ENCODE measurements at regions not wholly inside any gene's neighbourhood (a gene's known extent, or its start where the extent isn't known, plus 50 kb on each side); places are given as distances from the start of the nearest gene placed in this dataset.

DNA sequence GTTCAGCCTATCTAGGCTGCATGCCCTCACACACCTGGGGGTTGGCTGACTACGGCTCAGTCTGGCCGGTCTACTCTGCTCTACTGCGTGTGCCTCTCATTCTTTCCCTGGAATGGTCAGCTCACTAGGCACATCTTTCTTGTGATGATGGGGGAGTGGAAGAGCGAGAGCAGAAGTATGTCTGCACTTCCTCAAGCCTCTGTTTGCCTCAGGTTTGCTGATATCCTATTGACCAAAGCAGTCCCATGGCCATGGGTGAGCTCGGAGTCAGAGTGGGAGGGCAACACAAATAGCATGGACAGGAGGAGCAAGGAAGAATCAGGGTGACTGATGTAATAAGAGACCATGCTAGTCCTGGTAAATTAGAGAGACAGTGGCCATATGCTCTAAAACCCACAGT is 167.9 kb upstream of the PRICKLE2 start:
- TF ChIP-seq ZNF274 (IDR thresholded peaks at IDR 0.05; ENCODE audit: low read depth, low read length) = no peak
- no peak for TF ChIP-seq SUZ12 (IDR thresholded peaks at IDR 0.05; ENCODE audit: extremely low read depth, insufficient read depth, insufficient read length)
- no peak for TF ChIP-seq YY1 (IDR thresholded peaks at IDR 0.05; ENCODE audit: insufficient read depth, insufficient read length)
- no peak for DNase-seq (ENCODE audit: low read depth, low spot score)
- Histone ChIP-seq H3K9me3 (ENCODE audit: insufficient read depth, low read length) (no peaks in the 10 kb centered on the region), H3K27me3 (ENCODE audit: insufficient read depth, insufficient read length) (no peaks in the 10 kb centered on the region), H3K4me3 (ENCODE audit: insufficient read length, low read depth) (no peak overlapping the region), H3K36me3 (ENCODE audit: insufficient read depth, insufficient read length, low read length) (no peaks in the 10 kb centered on the region), H3K9ac (ENCODE audit: insufficient read length, low read depth) (no peak overlapping the region), H3K4me1 (ENCODE audit: insufficient read depth, insufficient read length) (peaks cover 2% of the 10 kb centered on the region)

- no peaks in the 10 kb centered on the region for H3K4me1 ChIP-seq (ENCODE audit: insufficient read depth, insufficient read length)
- no peaks in the 10 kb centered on the region for H3K9me3 ChIP-seq (ENCODE audit: insufficient read depth, low read length)
- H3K4me3 ChIP-seq (ENCODE audit: insufficient read length, low read depth) = no peak overlapping the region
- H3K27me3 ChIP-seq (ENCODE audit: insufficient read depth, insufficient read length) = no peaks in the 10 kb centered on the region
- TF ChIP-seq YY1 (IDR thresholded peaks at IDR 0.05; ENCODE audit: insufficient read depth, insufficient read length) (no peak), ZNF274 (IDR thresholded peaks at IDR 0.05; ENCODE audit: low read depth, low read length) (no peak), SUZ12 (IDR thresholded peaks at IDR 0.05; ENCODE audit: extremely low read depth, insufficient read depth, insufficient read length) (no peak)
- no peak for DNase-seq (ENCODE audit: low read depth, low spot score)
- no peaks in the 10 kb centered on the region for H3K36me3 ChIP-seq (ENCODE audit: insufficient read depth, insufficient read length, low read length)
- no peak overlapping the region for H3K9ac ChIP-seq (ENCODE audit: insufficient read length, low read depth)
Measured at GRCh38 chr3:64392001-64392400, 166.7 kb upstream of the PRICKLE2 start.

DNA sequence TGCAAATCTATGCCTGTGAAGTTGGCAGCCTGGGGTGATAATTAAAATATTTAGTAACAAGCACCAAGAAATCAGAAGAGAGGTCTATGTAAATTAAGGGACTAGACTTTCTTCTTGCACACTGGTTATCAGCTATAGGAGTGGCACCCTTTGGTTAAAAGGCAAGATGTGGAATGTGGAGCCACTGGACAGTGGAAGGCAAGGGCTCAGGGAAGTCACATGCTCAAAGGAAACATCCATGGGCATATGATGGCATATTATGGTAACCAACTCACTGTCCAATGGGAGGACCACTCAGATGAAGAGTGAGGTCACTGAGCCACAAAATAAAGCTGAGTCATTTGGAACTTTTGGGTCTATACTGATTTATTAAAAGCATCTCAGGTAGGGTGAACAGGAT is 165.6 kb upstream of the PRICKLE2 start:
- Histone ChIP-seq H3K4me1 (ENCODE audit: insufficient read depth, insufficient read length) (no peaks in the 10 kb centered on the region), H3K36me3 (ENCODE audit: insufficient read depth, insufficient read length, low read length) (no peaks in the 10 kb centered on the region), H3K27me3 (ENCODE audit: insufficient read depth, insufficient read length) (no peaks in the 10 kb centered on the region), H3K9me3 (ENCODE audit: insufficient read depth, low read length) (no peaks in the 10 kb centered on the region), H3K4me3 (ENCODE audit: insufficient read length, low read depth) (no peak overlapping the region), H3K9ac (ENCODE audit: insufficient read length, low read depth) (no peak overlapping the region)
- DNase-seq (ENCODE audit: low read depth, low spot score) = no peak
- no peak for TF ChIP-seq YY1 (IDR thresholded peaks at IDR 0.05; ENCODE audit: insufficient read depth, insufficient read length)
- no peak for TF ChIP-seq SUZ12 (IDR thresholded peaks at IDR 0.05; ENCODE audit: extremely low read depth, insufficient read depth, insufficient read length)
- no peak for TF ChIP-seq ZNF274 (IDR thresholded peaks at IDR 0.05; ENCODE audit: low read depth, low read length)

DNA sequence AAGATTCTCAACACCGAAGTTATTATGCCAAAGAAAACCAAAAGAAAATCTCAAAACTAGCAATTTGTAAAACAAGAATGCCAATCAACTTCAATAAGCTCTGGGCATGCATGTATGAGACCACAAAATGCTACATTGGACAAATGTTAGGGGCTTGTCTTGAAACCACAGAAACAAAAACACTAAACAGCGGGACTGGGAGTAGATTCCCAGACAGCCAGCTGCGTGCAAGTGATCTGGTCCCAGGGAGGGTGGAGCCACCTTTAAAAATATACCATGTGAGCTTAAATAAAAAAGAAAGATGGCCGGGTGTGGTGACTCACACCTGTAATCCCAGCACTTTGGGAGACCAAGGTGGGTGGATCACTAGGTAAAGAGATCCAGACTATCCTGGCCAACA is 163.6 kb upstream of the PRICKLE2 start:
- Histone ChIP-seq H3K4me1 (ENCODE audit: insufficient read depth, insufficient read length) (no peaks in the 10 kb centered on the region), H3K27me3 (ENCODE audit: insufficient read depth, insufficient read length) (no peaks in the 10 kb centered on the region), H3K9ac (ENCODE audit: insufficient read length, low read depth) (no peak overlapping the region), H3K36me3 (ENCODE audit: insufficient read depth, insufficient read length, low read length) (no peaks in the 10 kb centered on the region), H3K4me3 (ENCODE audit: insufficient read length, low read depth) (no peak overlapping the region), H3K9me3 (ENCODE audit: insufficient read depth, low read length) (no peaks in the 10 kb centered on the region)
- DNase-seq (ENCODE audit: low read depth, low spot score) = no peak
- TF ChIP-seq SUZ12 (IDR thresholded peaks at IDR 0.05; ENCODE audit: extremely low read depth, insufficient read depth, insufficient read length) = no peak
- TF ChIP-seq ZNF274 (IDR thresholded peaks at IDR 0.05; ENCODE audit: low read depth, low read length) = no peak
- no peak for TF ChIP-seq YY1 (IDR thresholded peaks at IDR 0.05; ENCODE audit: insufficient read depth, insufficient read length)

DNA sequence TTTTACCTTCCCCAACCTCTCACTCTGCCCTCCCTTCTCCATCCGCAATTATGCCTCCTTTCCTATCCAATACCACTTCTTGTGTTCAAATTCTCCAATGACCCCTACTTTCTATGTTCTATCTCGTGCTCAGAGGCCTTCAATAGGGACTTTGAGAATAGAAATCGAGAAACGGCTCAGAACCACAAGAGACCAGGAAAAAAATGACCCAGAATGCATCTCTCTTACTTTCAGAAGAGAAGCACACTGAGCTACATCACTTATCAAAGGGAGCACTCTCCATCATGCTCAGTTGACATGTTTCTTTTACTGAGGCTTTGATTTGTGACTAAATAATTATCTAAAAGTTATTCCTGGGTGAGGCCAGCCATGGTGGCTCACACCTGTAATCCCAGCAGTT is 162.4 kb upstream of the PRICKLE2 start:
- H3K36me3 ChIP-seq (ENCODE audit: insufficient read depth, insufficient read length, low read length) = no peaks in the 10 kb centered on the region
- no peaks in the 10 kb centered on the region for H3K4me1 ChIP-seq (ENCODE audit: insufficient read depth, insufficient read length)
- no peak overlapping the region for H3K9ac ChIP-seq (ENCODE audit: insufficient read length, low read depth)
- no peaks in the 10 kb centered on the region; the same call in 1 of the 2 replicates for H3K9me3 ChIP-seq (ENCODE audit: insufficient read depth, low read length)
- DNase-seq (ENCODE audit: low read depth, low spot score) = no peak
- TF ChIP-seq ZNF274 (IDR thresholded peaks at IDR 0.05; ENCODE audit: low read depth, low read length) (no peak), YY1 (IDR thresholded peaks at IDR 0.05; ENCODE audit: insufficient read depth, insufficient read length) (no peak), SUZ12 (IDR thresholded peaks at IDR 0.05; ENCODE audit: extremely low read depth, insufficient read depth, insufficient read length) (no peak)
- no peaks in the 10 kb centered on the region for H3K27me3 ChIP-seq (ENCODE audit: insufficient read depth, insufficient read length)
- no peak overlapping the region for H3K4me3 ChIP-seq (ENCODE audit: insufficient read length, low read depth)

GRCh38 chr3:64385277-64385676 is 160.0 kb upstream of the PRICKLE2 start:
- no peaks in the 10 kb centered on the region for H3K4me1 ChIP-seq (ENCODE audit: insufficient read depth, insufficient read length)
- H3K36me3 ChIP-seq (ENCODE audit: insufficient read depth, insufficient read length, low read length) = no peaks in the 10 kb centered on the region
- no peak overlapping the region for H3K9ac ChIP-seq (ENCODE audit: insufficient read length, low read depth)
- no peaks in the 10 kb centered on the region; the same call in 1 of the 2 replicates for H3K9me3 ChIP-seq (ENCODE audit: insufficient read depth, low read length)
- H3K27me3 ChIP-seq (ENCODE audit: insufficient read depth, insufficient read length) = no peaks in the 10 kb centered on the region
- no peak for TF ChIP-seq YY1 (IDR thresholded peaks at IDR 0.05; ENCODE audit: insufficient read depth, insufficient read length)
- TF ChIP-seq SUZ12 (IDR thresholded peaks at IDR 0.05; ENCODE audit: extremely low read depth, insufficient read depth, insufficient read length) = no peak
- no peak for TF ChIP-seq ZNF274 (IDR thresholded peaks at IDR 0.05; ENCODE audit: low read depth, low read length)
- H3K4me3 ChIP-seq (ENCODE audit: insufficient read length, low read depth) = no peak overlapping the region
- no peak for DNase-seq (ENCODE audit: low read depth, low spot score)

- H3K4me3 ChIP-seq (ENCODE audit: insufficient read length, low read depth) = no peak overlapping the region
- H3K36me3 ChIP-seq (ENCODE audit: insufficient read depth, insufficient read length, low read length) = no peaks in the 10 kb centered on the region
- H3K9ac ChIP-seq (ENCODE audit: insufficient read length, low read depth) = no peak overlapping the region
- TF ChIP-seq YY1 (IDR thresholded peaks at IDR 0.05; ENCODE audit: insufficient read depth, insufficient read length) (no peak), SUZ12 (IDR thresholded peaks at IDR 0.05; ENCODE audit: extremely low read depth, insufficient read depth, insufficient read length) (no peak), ZNF274 (IDR thresholded peaks at IDR 0.05; ENCODE audit: low read depth, low read length) (no peak)
- no peaks in the 10 kb centered on the region; the same call in 1 of the 2 replicates for H3K9me3 ChIP-seq (ENCODE audit: insufficient read depth, low read length)
- no peak for DNase-seq (ENCODE audit: low read depth, low spot score)
- H3K27me3 ChIP-seq (ENCODE audit: insufficient read depth, insufficient read length) = no peaks in the 10 kb centered on the region
- no peaks in the 10 kb centered on the region for H3K4me1 ChIP-seq (ENCODE audit: insufficient read depth, insufficient read length)
Measured at GRCh38 chr3:64384561-64384960, 159.3 kb upstream of the PRICKLE2 start.
